Spinal cord (tissue), 9 donors: ENCODE measurements at regions not wholly inside any gene's neighbourhood (a gene's known extent, or its start where the extent isn't known, plus 50 kb on each side); places are given as distances from the start of the nearest gene placed in this dataset.
A peak's percentile ranks its signal among the peaks of the same experiment; 100 is the strongest.

Source experiments
- DNase-seq, 6 donors: peaks; one replicate each; pipeline versions ENCODE4 v3.0.0 to v3.0.0-alpha.2; 2013 to 2015; ENCODE audit warnings: low spot score in 6 of 6, low read depth in 4 of 6
- H3K27ac ChIP-seq: one replicate; pipeline ENCODE4 v1.5.1; 2013; ENCODE audit warnings: low read depth, low read length, control low read depth
- H3K27me3 ChIP-seq: one replicate; pipeline ENCODE4 v1.6.1; 2013; ENCODE audit warnings: low read length; ENCODE audit not compliant: control insufficient read depth, insufficient read depth
- H3K36me3 ChIP-seq: one replicate; pipeline ENCODE4 v1.6.1; 2013; ENCODE audit warnings: low read length; ENCODE audit not compliant: control insufficient read depth, insufficient read depth
- H3K4me1 ChIP-seq: one replicate; pipeline ENCODE4 v1.6.1; 2013; ENCODE audit warnings: low read length; ENCODE audit not compliant: control insufficient read depth, insufficient read depth
- H3K4me3 ChIP-seq: one replicate; pipeline ENCODE4 v1.5.1; 2013; ENCODE audit warnings: low read depth, low read length, control low read depth
- H3K9me3 ChIP-seq: one replicate; pipeline ENCODE4 v1.6.1; 2013; ENCODE audit warnings: low read length; ENCODE audit not compliant: control insufficient read depth, insufficient read depth
- WGBS: methylation state at CpG from one replicate; pipeline ENCODE4 v1.1.5; 2013; ENCODE audit warnings: missing lambda C conversion rate; ENCODE audit not compliant: insufficient coverage; 5-methylcytosine and 5-hydroxymethylcytosine counted together
- donor health status: healthy.

DNA sequence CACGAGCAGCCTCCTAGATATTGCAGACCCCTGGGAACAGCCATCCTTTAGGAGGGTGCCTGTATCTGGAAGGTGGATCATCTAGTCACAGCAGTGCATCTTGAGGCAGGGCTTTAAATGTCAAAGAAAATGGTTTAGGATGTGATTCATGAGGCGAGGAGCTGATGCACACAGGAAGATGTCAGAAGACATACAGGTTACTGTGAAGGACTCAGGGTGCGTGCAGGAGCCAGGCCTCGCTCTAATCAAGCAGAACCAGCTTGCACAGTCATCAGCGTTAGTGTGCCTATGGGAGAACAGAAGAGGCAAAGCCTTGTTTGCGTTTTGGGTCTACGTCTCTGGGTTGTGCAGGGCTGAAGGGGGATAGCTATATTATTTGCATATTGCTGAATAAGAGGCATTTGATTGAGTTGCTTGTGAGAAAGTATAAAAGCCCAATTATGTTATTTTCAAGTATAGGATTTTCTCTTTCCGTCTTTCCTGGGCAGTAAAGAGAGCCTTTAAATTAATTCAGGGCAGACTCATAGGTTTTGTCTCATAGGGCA is 77.3 kb upstream of the RPH3A start:
- WGBS: 59% methylated on average over 8 of the region's 8 CpGs
- DNase-seq: peak in 2 of 6 donors; percentile 15 to 83
- no peaks in the 10 kb centered on the region for H3K36me3 ChIP-seq
- H3K27me3 ChIP-seq: no peaks in the 10 kb centered on the region
- no peaks in the 10 kb centered on the region for H3K9me3 ChIP-seq
- no peaks in the 10 kb centered on the region for H3K4me1 ChIP-seq
- H3K4me3 ChIP-seq: no peak overlapping the region
- H3K27ac ChIP-seq: no peak overlapping the region

- no peaks in the 10 kb centered on the region for H3K36me3 ChIP-seq
- WGBS: no CpG with 5 or more reads among the region's 11 CpGs
- H3K9me3 ChIP-seq: no peaks in the 10 kb centered on the region
- H3K4me3 ChIP-seq: no peak overlapping the region
- no peak overlapping the region for H3K27ac ChIP-seq
- H3K4me1 ChIP-seq: no peaks in the 10 kb centered on the region
- peak in 3 of 6 donors; percentile 42 to 88 (median 54) for DNase-seq
- no peaks in the 10 kb centered on the region for H3K27me3 ChIP-seq
Observed at GRCh38 chr12:112716099-112717093, 75.2 kb upstream of the RPH3A start.

- no peak overlapping the region for H3K4me3 ChIP-seq
- no peaks in the 10 kb centered on the region for H3K27me3 ChIP-seq
- H3K9me3 ChIP-seq: no peaks in the 10 kb centered on the region
- no peak overlapping the region for H3K27ac ChIP-seq
- no peaks in the 10 kb centered on the region for H3K4me1 ChIP-seq
- no peak for DNase-seq
- WGBS: 77% methylated on average over 3 of the region's 3 CpGs
- H3K36me3 ChIP-seq: no peaks in the 10 kb centered on the region
Observed at GRCh38 chr12:112728864-112729263, 62.7 kb upstream of the RPH3A start.

GRCh38 chr12:112734859-112735695 is 56.5 kb upstream of the RPH3A start:
- Histone ChIP-seq H3K36me3 (no peaks in the 10 kb centered on the region), H3K4me3 (no peak overlapping the region), H3K4me1 (no peaks in the 10 kb centered on the region), H3K27ac (no peak overlapping the region), H3K27me3 (no peaks in the 10 kb centered on the region), H3K9me3 (no peaks in the 10 kb centered on the region)
- DNase-seq: peak in 1 of 6 donors; percentile 38
- WGBS: 58% methylated on average over 11 of the region's 12 CpGs

GRCh38 chr12:112738531-112738930 is 53.0 kb upstream of the RPH3A start:
- H3K27me3 ChIP-seq: no peaks in the 10 kb centered on the region
- H3K9me3 ChIP-seq: no peaks in the 10 kb centered on the region
- H3K27ac ChIP-seq: no peak overlapping the region
- H3K36me3 ChIP-seq: no peaks in the 10 kb centered on the region
- no peaks in the 10 kb centered on the region for H3K4me1 ChIP-seq
- no CpG with 5 or more reads among the region's 3 CpGs for WGBS
- no peak for DNase-seq
- no peak overlapping the region for H3K4me3 ChIP-seq

GRCh38 chr12:112740387-112740934 is 51.1 kb upstream of the RPH3A start:
- WGBS: 87% methylated on average over 3 of the region's 3 CpGs
- Histone ChIP-seq H3K36me3 (no peaks in the 10 kb centered on the region), H3K27me3 (no peaks in the 10 kb centered on the region), H3K4me3 (no peak overlapping the region), H3K4me1 (no peaks in the 10 kb centered on the region), H3K9me3 (no peaks in the 10 kb centered on the region), H3K27ac (no peak overlapping the region)
- DNase-seq: no peak

- Histone ChIP-seq H3K9me3 (no peaks in the 10 kb centered on the region), H3K4me1 (no peaks in the 10 kb centered on the region), H3K36me3 (no peaks in the 10 kb centered on the region), H3K4me3 (no peak overlapping the region), H3K27ac (no peak overlapping the region), H3K27me3 (no peaks in the 10 kb centered on the region)
- no peak for DNase-seq
- 8% methylated on average over 1 of the region's 2 CpGs for WGBS
Observed at GRCh38 chr12:112741106-112741505, 50.4 kb upstream of the RPH3A start.
